ENCODE measurements at regions not wholly inside any gene's neighbourhood (a gene's known extent, or its start where the extent isn't known, plus 50 kb on each side); places are given as distances from the start of the nearest gene placed in this dataset.

DNA sequence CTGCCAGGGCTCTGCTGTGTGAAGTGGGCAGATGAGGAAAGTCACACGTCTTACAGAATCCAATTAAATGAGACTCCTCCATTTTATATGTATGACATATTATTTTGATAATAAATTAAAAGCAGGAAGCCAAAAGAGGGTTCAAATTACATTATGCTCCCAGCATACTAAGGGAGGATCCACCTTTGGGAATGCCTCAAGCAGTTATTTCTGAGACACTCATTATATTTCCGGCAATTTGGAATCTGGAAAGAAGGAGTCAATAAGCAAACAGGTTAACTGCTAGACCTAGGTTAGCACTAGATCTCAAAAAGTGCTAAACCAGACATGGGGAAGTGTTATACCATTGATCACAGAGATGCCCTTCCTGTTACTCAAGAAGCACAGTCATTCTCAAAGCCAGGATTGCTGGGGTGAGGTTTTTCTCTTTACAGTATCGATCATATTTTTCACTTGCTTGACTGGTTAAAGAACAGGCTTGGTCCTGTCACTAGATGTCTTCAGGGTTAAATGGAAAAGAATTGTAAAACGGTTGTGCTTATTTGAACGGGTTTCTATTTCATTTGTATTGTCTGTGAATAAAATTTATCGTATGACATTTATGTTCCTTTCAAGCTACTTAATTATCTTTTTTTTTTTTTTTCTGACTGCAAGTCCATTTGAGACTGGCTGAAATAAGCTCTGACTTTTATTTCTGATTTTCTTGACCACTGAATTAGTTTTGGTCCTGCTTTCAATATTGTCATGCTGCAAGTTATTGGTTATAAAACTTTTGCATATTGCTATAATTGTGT lies 523.2 kb downstream of the KLF12 start:
- Mint-ChIP-seq H3K9me3 (ENCODE audit: unreplicated experiment) (no peaks in the 10 kb centered on the region), H3K4me1 (ENCODE audit: insufficient read depth, unreplicated experiment) (no peaks in the 10 kb centered on the region), H3K4me3 (ENCODE audit: unreplicated experiment) (no peak overlapping the region), H3K27me3 (ENCODE audit: insufficient read depth, unreplicated experiment) (no peaks in the 10 kb centered on the region), H3K36me3 (ENCODE audit: insufficient read depth, unreplicated experiment) (no peaks in the 10 kb centered on the region), H3K27ac (ENCODE audit: low read depth, unreplicated experiment) (no peak overlapping the region)
- no peak for DNase-seq (ENCODE audit: unreplicated experiment)
- TF ChIP-seq, protein P1, sequence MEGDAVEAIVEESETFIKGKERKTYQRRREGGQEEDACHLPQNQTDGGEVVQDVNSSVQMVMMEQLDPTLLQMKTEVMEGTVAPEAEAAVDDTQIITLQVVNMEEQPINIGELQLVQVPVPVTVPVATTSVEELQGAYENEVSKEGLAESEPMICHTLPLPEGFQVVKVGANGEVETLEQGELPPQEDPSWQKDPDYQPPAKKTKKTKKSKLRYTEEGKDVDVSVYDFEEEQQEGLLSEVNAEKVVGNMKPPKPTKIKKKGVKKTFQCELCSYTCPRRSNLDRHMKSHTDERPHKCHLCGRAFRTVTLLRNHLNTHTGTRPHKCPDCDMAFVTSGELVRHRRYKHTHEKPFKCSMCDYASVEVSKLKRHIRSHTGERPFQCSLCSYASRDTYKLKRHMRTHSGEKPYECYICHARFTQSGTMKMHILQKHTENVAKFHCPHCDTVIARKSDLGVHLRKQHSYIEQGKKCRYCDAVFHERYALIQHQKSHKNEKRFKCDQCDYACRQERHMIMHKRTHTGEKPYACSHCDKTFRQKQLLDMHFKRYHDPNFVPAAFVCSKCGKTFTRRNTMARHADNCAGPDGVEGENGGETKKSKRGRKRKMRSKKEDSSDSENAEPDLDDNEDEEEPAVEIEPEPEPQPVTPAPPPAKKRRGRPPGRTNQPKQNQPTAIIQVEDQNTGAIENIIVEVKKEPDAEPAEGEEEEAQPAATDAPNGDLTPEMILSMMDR (IDR thresholded peaks at IDR 0.05; ENCODE audit: unreplicated experiment): no peak
- no TSS peak for BruUV-seq (replicated peaks)
- intact Hi-C loops (cut with micrococcal nuclease): no loop called here
- POLR2A ChIA-PET: no interaction called here
- CTCF ChIA-PET: no interaction called here

DNA sequence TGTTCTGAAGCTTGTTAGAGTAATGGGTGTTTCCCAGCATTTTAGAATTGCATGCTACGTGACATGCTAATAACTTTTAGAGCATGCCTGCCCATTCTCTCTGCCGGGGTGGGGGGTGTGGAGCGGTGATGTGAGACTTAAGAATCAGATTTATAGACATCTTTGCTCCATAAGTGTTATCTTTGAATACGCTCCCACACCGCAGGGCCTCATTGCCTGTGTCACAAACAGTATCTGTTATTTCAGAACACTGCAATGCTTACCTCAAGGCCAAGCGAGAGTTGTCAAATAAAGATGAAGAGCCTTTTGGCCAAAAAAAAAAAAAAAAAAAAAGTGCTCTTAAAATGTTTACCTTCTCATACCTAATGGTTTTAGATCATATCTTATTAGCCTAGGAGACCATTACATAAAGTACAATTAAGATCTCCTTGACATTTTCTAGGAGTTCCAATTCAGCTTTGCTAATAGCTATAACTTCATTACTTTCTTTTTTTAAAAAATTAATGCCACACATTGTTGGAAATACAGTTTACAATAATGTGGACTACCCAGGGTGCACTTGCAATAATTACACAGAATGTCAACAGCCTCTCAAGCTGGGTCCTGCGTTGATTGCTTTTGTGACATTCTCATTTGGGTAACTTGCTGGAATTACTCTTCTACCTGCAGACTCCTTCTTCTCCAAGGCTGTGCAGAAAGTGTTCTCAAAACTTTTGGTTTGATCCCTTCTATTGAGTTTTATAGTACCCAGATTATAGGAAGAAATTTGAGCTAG lies 525.3 kb downstream of the KLF12 start:
- Mint-ChIP-seq H3K27ac (ENCODE audit: low read depth, unreplicated experiment) (no peak overlapping the region), H3K9me3 (ENCODE audit: unreplicated experiment) (no peaks in the 10 kb centered on the region)
- CTCF ChIA-PET: interaction anchor here (0.6 to 1.0 kb wide), 3 partner anchors 38 to 91 kb away, joined by 3 read pairs; no protein-coding TSS in a partner anchor

DNA sequence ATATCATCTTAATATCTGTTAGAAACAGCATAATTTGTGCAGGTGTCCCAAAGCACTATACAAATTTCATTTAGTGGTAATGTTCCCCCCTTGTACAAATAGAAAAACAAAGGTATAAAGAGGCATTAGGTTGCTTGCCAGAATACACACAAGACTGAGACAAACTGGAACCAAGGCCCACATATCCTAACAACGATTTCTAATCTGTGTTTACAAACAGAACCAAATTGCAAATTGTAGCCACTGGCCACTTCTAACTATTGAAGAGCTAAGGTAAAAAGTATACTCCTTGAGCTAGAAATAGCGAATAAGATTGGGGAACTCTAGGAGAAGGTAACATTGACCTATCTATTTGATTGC lies 526.1 kb downstream of the KLF12 start:
- H3K36me3 Mint-ChIP-seq (ENCODE audit: insufficient read depth, unreplicated experiment): no peaks in the 10 kb centered on the region
- no peak overlapping the region for H3K4me3 Mint-ChIP-seq (ENCODE audit: unreplicated experiment)
- H3K9me3 Mint-ChIP-seq (ENCODE audit: unreplicated experiment): no peaks in the 10 kb centered on the region
- intact Hi-C loops (cut with micrococcal nuclease): no loop called here
- CTCF ChIA-PET: interaction anchor here (0.6 to 1.0 kb wide), 3 partner anchors 38 to 800 kb away, joined by 3 read pairs; no protein-coding TSS in a partner anchor
- no peak for DNase-seq (ENCODE audit: unreplicated experiment)
- H3K27ac Mint-ChIP-seq (ENCODE audit: low read depth, unreplicated experiment): no peak overlapping the region
- POLR2A ChIA-PET: no interaction called here
- H3K4me1 Mint-ChIP-seq (ENCODE audit: insufficient read depth, unreplicated experiment): no peaks in the 10 kb centered on the region
- BruUV-seq (replicated peaks): no TSS peak
- TF ChIP-seq, protein P1 (IDR thresholded peaks at IDR 0.05; ENCODE audit: unreplicated experiment): no peak
- H3K27me3 Mint-ChIP-seq (ENCODE audit: insufficient read depth, unreplicated experiment): no peaks in the 10 kb centered on the region

More for the DNA sequence above, 525.3 kb downstream of the KLF12 start:
- TF ChIP-seq, protein P1 (IDR thresholded peaks at IDR 0.05; ENCODE audit: unreplicated experiment): no peak
- Mint-ChIP-seq H3K4me1 (ENCODE audit: insufficient read depth, unreplicated experiment) (no peaks in the 10 kb centered on the region), H3K36me3 (ENCODE audit: insufficient read depth, unreplicated experiment) (no peaks in the 10 kb centered on the region), H3K27me3 (ENCODE audit: insufficient read depth, unreplicated experiment) (no peaks in the 10 kb centered on the region), H3K4me3 (ENCODE audit: unreplicated experiment) (no peak overlapping the region)
- no peak for DNase-seq (ENCODE audit: unreplicated experiment)
- intact Hi-C loops (cut with micrococcal nuclease): no loop called here
- BruUV-seq (replicated peaks): no TSS peak
- POLR2A ChIA-PET: no interaction called here

DNA sequence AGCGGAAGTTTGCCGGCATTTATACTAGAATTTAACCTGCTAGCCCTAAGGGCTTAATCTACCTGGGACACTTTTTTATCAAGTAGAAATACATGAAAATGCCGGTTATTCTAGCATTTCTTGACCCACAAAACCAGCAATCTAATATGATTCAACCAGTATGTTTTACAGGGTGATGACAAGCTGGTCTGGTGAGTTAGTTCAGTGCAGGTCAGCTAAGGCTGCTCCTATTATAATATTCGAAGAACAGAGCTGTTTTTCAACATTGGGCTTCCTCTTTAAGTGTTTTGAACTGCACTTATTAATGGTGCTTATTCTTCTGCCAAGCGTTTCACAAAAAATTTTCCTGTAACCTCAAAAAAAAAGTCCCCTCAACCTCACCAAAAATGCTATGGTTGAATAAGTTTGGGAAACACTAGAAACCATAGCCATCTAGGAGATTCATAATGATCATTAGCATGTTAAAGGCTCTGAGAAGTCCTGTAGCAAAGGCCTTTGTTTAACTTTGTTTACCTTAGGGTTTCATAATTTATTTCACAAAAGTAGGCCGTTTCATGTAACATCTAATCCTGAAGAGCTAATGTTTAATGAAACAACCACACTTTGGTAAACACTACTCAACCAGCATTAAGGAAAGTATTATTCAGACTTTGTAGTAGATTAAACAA lies 526.6 kb downstream of the KLF12 start:
- POLR2A ChIA-PET: no interaction called here
- Mint-ChIP-seq H3K36me3 (ENCODE audit: insufficient read depth, unreplicated experiment) (no peaks in the 10 kb centered on the region), H3K27ac (ENCODE audit: low read depth, unreplicated experiment) (no peak overlapping the region), H3K4me1 (ENCODE audit: insufficient read depth, unreplicated experiment) (peaks cover 2% of the 10 kb centered on the region), H3K9me3 (ENCODE audit: unreplicated experiment) (no peaks in the 10 kb centered on the region), H3K27me3 (ENCODE audit: insufficient read depth, unreplicated experiment) (no peaks in the 10 kb centered on the region), H3K4me3 (ENCODE audit: unreplicated experiment) (no peak overlapping the region)
- no peak for DNase-seq (ENCODE audit: unreplicated experiment)
- TF ChIP-seq, protein P1 (IDR thresholded peaks at IDR 0.05; ENCODE audit: unreplicated experiment): no peak
- CTCF ChIA-PET: interaction anchor here (0.8 kb wide), 1 partner anchor 799 kb away, joined by 3 read pairs; no protein-coding TSS in a partner anchor
- no TSS peak for BruUV-seq (replicated peaks)
- intact Hi-C loops (cut with micrococcal nuclease): no loop called here
